T-cell (primary cell): ENCODE measurements at regions not wholly inside any gene's neighbourhood (a gene's known extent, or its start where the extent isn't known, plus 50 kb on each side); places are given as distances from the start of the nearest gene placed in this dataset.

Experiments used
- ATAC-seq, 4 experiments: fragments of 200-7000 bp in 3 of 4; fragments of 150-1000 bp in 1 of 4; cut with Tn5 transposase; replicated peaks in 1 of 4; 1 replicate in 3 of 4; 2 replicates in 1 of 4; pipeline ENCODE4 v1.10.0; 2021; ENCODE audit warnings: moderate library complexity in 3 of 4, mild to moderate bottlenecking in 2 of 4, moderate number of reproducible peaks in 1 of 4
- CTCF ChIA-PET, 2 donors: fragments of 300-600 bp; sonication (Branson Sonifier 250); formaldehyde crosslinking; loops; one replicate each; lab custom pipeline; 2022; ENCODE audit warnings: antibody characterized with exemption in 2 of 2; lab: Charles Lee
- POLR2A ChIA-PET, 2 donors: fragments of 300-600 bp; sonication (Branson Sonifier 250); formaldehyde crosslinking; loops; one replicate each; lab custom pipeline; 2022; ENCODE audit warnings: antibody characterized with exemption in 2 of 2; lab: Charles Lee
- DNase-seq, 35 experiments: peaks; one replicate each; pipeline versions ENCODE4 v3.0.0 to v3.0.0-alpha.2; 2013 to 2023
- H3K27ac ChIP-seq: one replicate; pipeline ENCODE4 v1.5.1; 2013; ENCODE audit warnings: low read length
- H3K27me3 ChIP-seq, 2 experiments: replicated peaks in 1 of 2; 1 replicate in 1 of 2; 2 replicates in 1 of 2; pipeline versions ENCODE4 v1.6.1 to v1.7.0; 2013; ENCODE audit warnings: low read length in 1 of 2, mixed read lengths in 1 of 2; ENCODE audit not compliant: control insufficient read depth in 2 of 2, insufficient read depth in 2 of 2; ENCODE audit errors: extremely low read depth in 1 of 2
- H3K36me3 ChIP-seq, 2 donors: 1 replicate in 1 of 2; 2 replicates in 1 of 2; pipeline versions ENCODE4 v1.6.1 to v1.7.0; 2013; ENCODE audit warnings: low read length in 1 of 2; ENCODE audit not compliant: control insufficient read depth in 2 of 2, insufficient read depth in 1 of 2; ENCODE audit errors: extremely low read depth in 1 of 2
- H3K4me1 ChIP-seq, 2 experiments: 1 replicate in 1 of 2; 2 replicates in 1 of 2; pipeline versions ENCODE4 v1.6.1 to v1.7.0; 2013; ENCODE audit warnings: low read length in 2 of 2, mixed read lengths in 1 of 2; ENCODE audit not compliant: insufficient read depth in 2 of 2, control insufficient read depth in 1 of 2; ENCODE audit errors: extremely low read depth in 1 of 2
- H3K4me3 ChIP-seq, 2 donors: 1 replicate in 1 of 2; 2 replicates in 1 of 2; pipeline versions ENCODE4 v1.5.1 to v1.7.0; 2013; ENCODE audit warnings: mild to moderate bottlenecking in 2 of 2, low read length in 1 of 2, moderate library complexity in 1 of 2; ENCODE audit not compliant: control insufficient read depth in 1 of 2; ENCODE audit errors: extremely low read depth in 1 of 2
- H3K9me3 ChIP-seq: 2 replicates; pipeline ENCODE4 v1.7.0; 2013
- H3K27ac Mint-ChIP-seq, 2 donors: one replicate each; pipeline ENCODE4 v1.8.0; 2020 to 2021; ENCODE audit warnings: mild to moderate bottlenecking in 2 of 2, mixed read lengths in 2 of 2
- H3K27me3 Mint-ChIP-seq, 2 donors: one replicate each; pipeline ENCODE4 v1.8.0; 2021 to 2022; ENCODE audit warnings: mixed read lengths in 2 of 2
- H3K36me3 Mint-ChIP-seq: one replicate; pipeline ENCODE4 v1.8.0; 2021; ENCODE audit warnings: mixed read lengths
- H3K4me1 Mint-ChIP-seq, 3 donors: one replicate each; pipeline ENCODE4 v1.8.0; 2020 to 2022; ENCODE audit warnings: mixed read lengths in 3 of 3, mild to moderate bottlenecking in 1 of 3
- H3K4me3 Mint-ChIP-seq, 3 donors: one replicate each; pipeline ENCODE4 v1.8.0; 2020 to 2022; ENCODE audit warnings: mild to moderate bottlenecking in 3 of 3, mixed read lengths in 3 of 3, moderate library complexity in 3 of 3
- H3K9me3 Mint-ChIP-seq, 3 donors: one replicate each; pipeline ENCODE4 v1.8.0; 2020 to 2022; ENCODE audit warnings: mixed read lengths in 3 of 3
- WGBS: methylation state at CpG from one replicate; pipeline ENCODE4 v1.1.5; 2013; ENCODE audit warnings: missing lambda C conversion rate; ENCODE audit not compliant: insufficient coverage; 5-methylcytosine and 5-hydroxymethylcytosine counted together

- Histone ChIP-seq H3K27me3 (no peaks in the 10 kb centered on the region), H3K4me1 (no peaks in the 10 kb centered on the region), H3K27ac (no peak overlapping the region), H3K4me3 (no peak overlapping the region), H3K36me3 (no peaks in the 10 kb centered on the region), H3K9me3 (no peaks in the 10 kb centered on the region)
- ChIA-PET POLR2A (no interaction called here), CTCF (no interaction called here)
- Mint-ChIP-seq H3K27me3 (peaks cover 0 to 4% of the 10 kb centered on the region in 2 donors), H3K9me3 (peaks cover 4 to 10% (median 9%) of the 10 kb centered on the region in 3 donors), H3K27ac (no peak overlapping the region), H3K36me3 (no peaks in the 10 kb centered on the region), H3K4me1 (no peaks in the 10 kb centered on the region), H3K4me3 (no peak overlapping the region)
- DNase-seq (no peak), ATAC-seq (no peak)
- no CpG with 5 or more reads among the region's 1 CpG for WGBS
Observed at GRCh38 chr13:34708566-34709313, 233.3 kb upstream of the NBEA start.

GRCh38 chr13:34719060-34719875 is 222.8 kb upstream of the NBEA start:
- Mint-ChIP-seq H3K27ac (no peak overlapping the region), H3K4me3 (no peak overlapping the region), H3K9me3 (peaks cover 1 to 5% (median 3%) of the 10 kb centered on the region in 3 donors), H3K4me1 (no peaks in the 10 kb centered on the region), H3K36me3 (no peaks in the 10 kb centered on the region), H3K27me3 (peaks cover 0 to 2% of the 10 kb centered on the region in 2 donors)
- Histone ChIP-seq H3K4me1 (no peaks in the 10 kb centered on the region), H3K36me3 (no peaks in the 10 kb centered on the region), H3K9me3 (no peaks in the 10 kb centered on the region), H3K27me3 (no peaks in the 10 kb centered on the region), H3K4me3 (no peak overlapping the region), H3K27ac (no peak overlapping the region)
- ChIA-PET CTCF (no interaction called here), POLR2A (no interaction called here)
- DNase-seq = no peak
- ATAC-seq = no peak
- WGBS = 80% methylated on average over 1 of the region's 4 CpGs

GRCh38 chr13:34720618-34721017 is 221.5 kb upstream of the NBEA start:
- Mint-ChIP-seq H3K9me3 (peaks cover 0 to 3% (median 0%) of the 10 kb centered on the region in 3 donors), H3K27ac (no peak overlapping the region), H3K4me3 (no peak overlapping the region), H3K4me1 (no peaks in the 10 kb centered on the region), H3K36me3 (no peaks in the 10 kb centered on the region), H3K27me3 (no peaks in the 10 kb centered on the region)
- no peak for DNase-seq
- Histone ChIP-seq H3K27ac (no peak overlapping the region), H3K4me3 (no peak overlapping the region), H3K4me1 (no peaks in the 10 kb centered on the region), H3K36me3 (no peaks in the 10 kb centered on the region), H3K9me3 (no peaks in the 10 kb centered on the region), H3K27me3 (no peaks in the 10 kb centered on the region)
- no CpG with 5 or more reads among the region's 2 CpGs for WGBS
- ChIA-PET CTCF (no interaction called here), POLR2A (no interaction called here)
- ATAC-seq = no peak

- Mint-ChIP-seq H3K4me1 (no peaks in the 10 kb centered on the region), H3K4me3 (no peak overlapping the region), H3K27ac (no peak overlapping the region), H3K27me3 (no peaks in the 10 kb centered on the region), H3K36me3 (no peaks in the 10 kb centered on the region), H3K9me3 (peaks cover 0 to 3% (median 0%) of the 10 kb centered on the region in 3 donors)
- WGBS = no CpG with 5 or more reads among the region's 3 CpGs
- DNase-seq = no peak
- POLR2A ChIA-PET = no interaction called here
- no peak for ATAC-seq
- CTCF ChIA-PET = no interaction called here
- Histone ChIP-seq H3K4me1 (no peaks in the 10 kb centered on the region), H3K27ac (no peak overlapping the region), H3K36me3 (no peaks in the 10 kb centered on the region), H3K9me3 (no peaks in the 10 kb centered on the region), H3K4me3 (no peak overlapping the region), H3K27me3 (no peaks in the 10 kb centered on the region)
Observed at GRCh38 chr13:34721631-34722595, 220.2 kb upstream of the NBEA start.

- Mint-ChIP-seq H3K4me3 (no peak overlapping the region), H3K27ac (no peak overlapping the region), H3K27me3 (no peaks in the 10 kb centered on the region), H3K9me3 (peaks cover 0 to 4% (median 0%) of the 10 kb centered on the region in 3 donors), H3K36me3 (no peaks in the 10 kb centered on the region), H3K4me1 (no peaks in the 10 kb centered on the region)
- no peaks in the 10 kb centered on the region for H3K4me1 ChIP-seq
- POLR2A ChIA-PET = no interaction called here
- H3K27me3 ChIP-seq = no peaks in the 10 kb centered on the region
- DNase-seq (no peak), ATAC-seq (no peak)
- H3K36me3 ChIP-seq = no peaks in the 10 kb centered on the region
- no peak overlapping the region for H3K27ac ChIP-seq
- no peaks in the 10 kb centered on the region for H3K9me3 ChIP-seq
- H3K4me3 ChIP-seq = no peak overlapping the region
- CTCF ChIA-PET = no interaction called here
Observed at GRCh38 chr13:34722922-34723321, 219.1 kb upstream of the NBEA start.

GRCh38 chr13:34730961-34731360 is 211.1 kb upstream of the NBEA start:
- POLR2A ChIA-PET = no interaction called here
- CTCF ChIA-PET = no interaction called here
- no peaks in the 10 kb centered on the region for H3K27me3 Mint-ChIP-seq
- H3K9me3 Mint-ChIP-seq = peaks cover 4 to 11% (median 5%) of the 10 kb centered on the region in 3 donors
- no peaks in the 10 kb centered on the region for H3K36me3 ChIP-seq
- no peak overlapping the region for H3K4me3 Mint-ChIP-seq
- no peaks in the 10 kb centered on the region for H3K36me3 Mint-ChIP-seq
- no peaks in the 10 kb centered on the region for H3K9me3 ChIP-seq
- DNase-seq (no peak), ATAC-seq (no peak)
- H3K4me1 Mint-ChIP-seq = no peaks in the 10 kb centered on the region
- H3K27ac ChIP-seq = no peak overlapping the region
- no peak overlapping the region for H3K4me3 ChIP-seq
- WGBS = 79% methylated on average over 2 of the region's 2 CpGs
- H3K4me1 ChIP-seq = no peaks in the 10 kb centered on the region
- H3K27ac Mint-ChIP-seq = no peak overlapping the region
- no peaks in the 10 kb centered on the region for H3K27me3 ChIP-seq
